ENCODE measurements at regions not wholly inside any gene's neighbourhood (a gene's known extent, or its start where the extent isn't known, plus 50 kb on each side); places are given as distances from the start of the nearest gene placed in this dataset.

- TF ChIP-seq REST (IDR thresholded peaks at IDR 0.05; ENCODE audit: insufficient read depth in 1 of 2, low read depth in 2 of 2, low read length in 1 of 2) (no peak), POLR2AphosphoS5 (IDR thresholded peaks at IDR 0.05; ENCODE audit: low read depth, low read length) (no peak), CTCF (IDR thresholded peaks at IDR 0.05) (no peak), SIN3A (IDR thresholded peaks at IDR 0.05; ENCODE audit: borderline replicate concordance, insufficient read depth, low read depth, low read length) (no peak), TCF7L2 (IDR thresholded peaks at IDR 0.05; ENCODE audit: low read depth, low read length) (no peak)
Measured at GRCh38 chr2:182616471-182617393, 99.3 kb upstream of the DNAJC10 start.

Data from Panc1 (cell line).